HepG2 (cell line): ENCODE measurements at regions not wholly inside any gene's neighbourhood (a gene's known extent, or its start where the extent isn't known, plus 50 kb on each side); places are given as distances from the start of the nearest gene placed in this dataset.

ENCODE experiments used
- ATAC-seq: fragments of 200-7000 bp; cut with Tn5 transposase; 3 replicates; pipeline ENCODE4 v1.9.1; 2020; ENCODE audit warnings: mild to moderate bottlenecking, moderate library complexity
- BruUV-seq: library from RNA; stranded (reverse); fragments of 400-500 nt; replicated peaks from 2 replicates; lab custom pipeline; 2021; lab: Mats Ljungman, UMichigan
- CTCF ChIA-PET: fragments of 300-600 bp; formaldehyde crosslinking; extraction: SDS; loops from one replicate; lab custom pipeline; 2021; ENCODE audit warnings: low total read pairs, inconsistent platforms, low intra/inter-chr PET ratio; lab: Yijun Ruan, JAX
- POLR2A ChIA-PET: fragments of 350-600 bp; sonication (Branson Sonifier 250); formaldehyde crosslinking; loops from one replicate; lab custom pipeline; 2020; ENCODE audit warnings: antibody characterized with exemption, inconsistent platforms; lab: Yijun Ruan, JAX
- DNase-seq: peaks from one replicate; pipeline ENCODE4 v3.0.0-alpha.2; 2015; ENCODE audit warnings: low spot score
- FAIRE-seq: peaks from 3 replicates; lab custom pipeline; 2011; peaks lifted over from hg19 to GRCh38; lab: Jason Lieb, UNC
- H2AFZ ChIP-seq: one replicate; pipeline ENCODE4 v1.6.1; 2011; ENCODE audit warnings: low read length, inconsistent platforms
- H3K27ac ChIP-seq: fragments of 300-600 bp; 3 replicates; pipeline ENCODE4 v1.8.0; 2011; ENCODE audit warnings: mixed run types, mild to moderate bottlenecking, mixed read lengths, low read length, inconsistent platforms; ENCODE audit not compliant: insufficient read depth; ENCODE audit errors: extremely low read length
- H3K27me3 ChIP-seq, 2 experiments: fragments of 200-600 bp in 1 of 2; 2 replicates in 1 of 2; 3 replicates in 1 of 2; pipeline versions ENCODE4 v1.6.0 to v1.8.0; 2011; ENCODE audit warnings: low read length in 2 of 2, mild to moderate bottlenecking in 2 of 2, moderate library complexity in 2 of 2, inconsistent platforms in 1 of 2; ENCODE audit not compliant: insufficient read depth in 2 of 2, control insufficient read depth in 1 of 2
- H3K36me3 ChIP-seq, 2 experiments: fragments of 200-600 bp in 1 of 2; replicated peaks in 1 of 2; 2 replicates in 1 of 2; 3 replicates in 1 of 2; pipeline versions ENCODE4 v1.5.1 to v1.8.0; 2011; ENCODE audit warnings: low read length in 2 of 2, inconsistent platforms in 1 of 2; ENCODE audit not compliant: insufficient read depth in 2 of 2, control insufficient read depth in 1 of 2
- H3K4me1 ChIP-seq: 2 replicates; pipeline ENCODE4 v1.5.1; 2012; ENCODE audit warnings: low read length, inconsistent platforms; ENCODE audit not compliant: insufficient read depth
- H3K4me2 ChIP-seq: 2 replicates; pipeline ENCODE4 v1.6.0; 2011; ENCODE audit warnings: low read depth, low read length, inconsistent platforms
- H3K4me3 ChIP-seq, 3 experiments: fragments of 200-600 bp in 1 of 3; sonication (generic), shearing (Covaris generic) in 1 of 3; replicated peaks in 1 of 3; 2 replicates each; pipeline ENCODE4 v1.5.1; 2011 to 2016; ENCODE audit warnings: low read length in 3 of 3, inconsistent platforms in 2 of 3, low read depth in 2 of 3, mild to moderate bottlenecking in 2 of 3, control low read depth in 1 of 3, mixed read lengths in 1 of 3; ENCODE audit not compliant: insufficient read depth in 1 of 3
- H3K79me2 ChIP-seq: one replicate; pipeline ENCODE4 v1.6.1; 2011; ENCODE audit warnings: low read length, inconsistent platforms; ENCODE audit not compliant: insufficient read depth
- H3K9ac ChIP-seq: 2 replicates; pipeline ENCODE4 v1.6.0; 2011; ENCODE audit warnings: mild to moderate bottlenecking, low read depth, low read length, inconsistent platforms; ENCODE audit not compliant: insufficient read depth
- H3K9me3 ChIP-seq: 2 replicates; pipeline ENCODE4 v1.5.1; 2012; ENCODE audit warnings: mild to moderate bottlenecking, low read length
- H4K20me1 ChIP-seq: 2 replicates; pipeline ENCODE4 v1.6.0; 2011; ENCODE audit warnings: inconsistent platforms, mild to moderate bottlenecking, low read length, moderate library complexity; ENCODE audit not compliant: insufficient read depth
- AHR ChIP-seq: IDR thresholded peaks from 2 replicates; pipeline ENCODE4 v1.6.1; 2018; ENCODE audit warnings: missing genetic modification reagents, missing compliant biosample characterization
- ASH2L ChIP-seq: fragments of 300-600, 200-600 bp; sonication (generic); IDR thresholded peaks from 2 replicates; pipeline ENCODE4 v1.7.0; 2017; ENCODE audit warnings: low read depth, mild to moderate bottlenecking, moderate library complexity, mixed read lengths, low read length; ENCODE audit not compliant: insufficient read length
- BRD4 ChIP-seq: sonication (generic); formaldehyde crosslinking; IDR thresholded peaks from 2 replicates; pipeline ENCODE4 v1.4.0; 2020; ENCODE audit warnings: missing genetic modification reagents
- ETV5 ChIP-seq: IDR thresholded peaks from 2 replicates; pipeline ENCODE4 v1.6.1; 2018; ENCODE audit warnings: missing biosample characterization, missing genetic modification reagents, inconsistent platforms, borderline replicate concordance
- FOXO1 ChIP-seq: sonication (generic); formaldehyde crosslinking; IDR thresholded peaks from 2 replicates; pipeline ENCODE4 v1.4.0; 2020; ENCODE audit warnings: missing genetic modification reagents
- MEIS2 ChIP-seq: sonication (generic); formaldehyde crosslinking; IDR thresholded peaks from 2 replicates; pipeline ENCODE4 v1.9.0; 2021; ENCODE audit warnings: mild to moderate bottlenecking, missing genetic modification reagents
- NR3C1 ChIP-seq: sonication (generic); formaldehyde crosslinking; IDR thresholded peaks from 2 replicates; pipeline ENCODE4 v1.4.0; 2020; ENCODE audit warnings: missing genetic modification reagents
- SMAD3 ChIP-seq: sonication (generic); formaldehyde crosslinking; IDR thresholded peaks from 2 replicates; pipeline ENCODE4 v1.4.0; 2020; ENCODE audit warnings: missing genetic modification reagents
- SOX5 ChIP-seq: IDR thresholded peaks from 2 replicates; pipeline ENCODE4 v1.6.1; 2016; ENCODE audit warnings: borderline replicate concordance
- TARDBP ChIP-seq: sonication (generic); formaldehyde crosslinking; IDR thresholded peaks from 2 replicates; pipeline ENCODE4 v1.8.0; 2022; ENCODE audit warnings: mild to moderate bottlenecking, missing genetic modification reagents
- ZNF207 ChIP-seq: fragments of 450-650 bp; IDR thresholded peaks from 2 replicates; pipeline ENCODE4 v1.6.1; 2016; ENCODE audit warnings: antibody characterized with exemption, borderline replicate concordance
- ZNF331 ChIP-seq: sonication (generic); formaldehyde crosslinking; IDR thresholded peaks from 2 replicates; pipeline ENCODE4 v1.4.0; 2020; ENCODE audit warnings: missing genetic modification reagents
- ZNF747 ChIP-seq: sonication (generic); formaldehyde crosslinking; IDR thresholded peaks from 2 replicates; pipeline ENCODE4 v1.8.1; 2023; ENCODE audit warnings: missing genetic modification reagents, mild to moderate bottlenecking, borderline replicate concordance
- WGBS: methylation state at CpG from one replicate; pipeline ENCODE4 v1.1.6; 2017; ENCODE audit warnings: low lambda C conversion rate; 5-methylcytosine and 5-hydroxymethylcytosine counted together
- in situ Hi-C: cut with HindIII; loops from 2 replicates; pipeline ENCODE4 v1.10.0; 2017; ENCODE audit warnings: low pct_unique_long_range_greater_than_20kb; ENCODE audit not compliant: extremely low pct_ligation_motif_present
- intact Hi-C: fragments of 100-400 bp; cut with micrococcal nuclease; formaldehyde crosslinking; loops from one replicate; pipeline ENCODE4 v1.10.0; 2022; ENCODE audit not compliant: unreplicated experiment
- TF ChIP-seq, protein P1 (sequence below): sonication (generic); formaldehyde crosslinking; IDR thresholded peaks from 2 replicates; pipeline ENCODE4 v1.8.0; 2022; ENCODE audit warnings: missing genetic modification reagents, mild to moderate bottlenecking, moderate library complexity, borderline replicate concordance
- TF ChIP-seq, protein P2 (sequence below): sonication (generic); formaldehyde crosslinking; IDR thresholded peaks from 2 replicates; pipeline ENCODE4 v1.4.0; 2020; ENCODE audit warnings: mild to moderate bottlenecking, low read depth, missing genetic modification reagents

DNA sequence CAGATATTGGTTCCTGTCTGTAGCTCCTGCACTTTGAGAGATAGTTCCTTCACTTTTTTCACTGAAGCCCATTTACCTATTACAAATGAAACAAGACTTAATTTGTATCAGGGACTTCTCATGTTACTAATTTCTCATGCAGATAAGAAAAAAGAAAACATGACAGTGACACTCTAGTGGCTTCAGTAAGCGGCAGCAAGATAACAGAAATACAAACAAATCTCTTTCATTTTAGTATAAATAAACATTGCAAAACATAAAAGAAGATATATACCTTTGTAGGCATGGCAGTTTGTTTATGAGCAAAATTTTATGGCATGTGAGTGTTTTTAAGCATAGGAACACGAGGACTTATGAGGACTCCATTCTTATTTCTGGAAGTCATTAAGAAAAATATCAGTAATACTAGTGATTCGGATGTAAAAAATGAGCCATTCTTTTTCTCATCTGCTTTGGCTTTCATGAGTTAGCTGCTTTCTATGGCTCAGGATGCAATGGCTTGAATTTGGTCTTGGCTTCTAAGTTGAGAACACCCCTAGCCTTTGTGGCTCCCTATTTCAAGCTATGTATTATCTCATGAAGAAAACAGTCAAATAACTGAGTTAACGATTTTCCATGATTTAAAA is 310.1 kb upstream of the RGS6 start:
- Histone ChIP-seq H2AFZ (no peak overlapping the region), H3K9ac (no peak overlapping the region), H3K4me1 (peaks cover 15% of the 10 kb centered on the region), H3K27ac (no peak overlapping the region), H4K20me1 (no peaks in the 10 kb centered on the region), H3K4me3 (no peak overlapping the region), H3K4me2 (no peak overlapping the region), H3K9me3 (no peaks in the 10 kb centered on the region), H3K27me3 (no peaks in the 10 kb centered on the region), H3K36me3 (no peaks in the 10 kb centered on the region), H3K79me2 (no peaks in the 10 kb centered on the region)
- no TSS peak for BruUV-seq
- ChIA-PET POLR2A (no interaction called here), CTCF (no interaction called here)
- in situ Hi-C loops (no loop called here), intact Hi-C loops (no loop called here)
- DNase-seq (no peak), ATAC-seq (no peak), FAIRE-seq (no peak)
- WGBS = 88% methylated on average over 4 of the region's 4 CpGs
- TF ChIP-seq AHR (CRISPR knock-in tag) = no peak
- no peak for TF ChIP-seq FOXO1 (CRISPR knock-in tag)
- TF ChIP-seq TARDBP (CRISPR knock-in tag) = no peak
- no peak for TF ChIP-seq ZNF331
- no peak for TF ChIP-seq SMAD3 (CRISPR knock-in tag)
- TF ChIP-seq, protein P1, sequence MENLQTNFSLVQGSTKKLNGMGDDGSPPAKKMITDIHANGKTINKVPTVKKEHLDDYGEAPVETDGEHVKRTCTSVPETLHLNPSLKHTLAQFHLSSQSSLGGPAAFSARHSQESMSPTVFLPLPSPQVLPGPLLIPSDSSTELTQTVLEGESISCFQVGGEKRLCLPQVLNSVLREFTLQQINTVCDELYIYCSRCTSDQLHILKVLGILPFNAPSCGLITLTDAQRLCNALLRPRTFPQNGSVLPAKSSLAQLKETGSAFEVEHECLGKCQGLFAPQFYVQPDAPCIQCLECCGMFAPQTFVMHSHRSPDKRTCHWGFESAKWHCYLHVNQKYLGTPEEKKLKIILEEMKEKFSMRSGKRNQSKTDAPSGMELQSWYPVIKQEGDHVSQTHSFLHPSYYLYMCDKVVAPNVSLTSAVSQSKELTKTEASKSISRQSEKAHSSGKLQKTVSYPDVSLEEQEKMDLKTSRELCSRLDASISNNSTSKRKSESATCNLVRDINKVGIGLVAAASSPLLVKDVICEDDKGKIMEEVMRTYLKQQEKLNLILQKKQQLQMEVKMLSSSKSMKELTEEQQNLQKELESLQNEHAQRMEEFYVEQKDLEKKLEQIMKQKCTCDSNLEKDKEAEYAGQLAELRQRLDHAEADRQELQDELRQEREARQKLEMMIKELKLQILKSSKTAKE (CRISPR knock-in tag) = no peak
- no peak for TF ChIP-seq NR3C1 (CRISPR knock-in tag)
- TF ChIP-seq BRD4 = no peak
- TF ChIP-seq ZNF747 (CRISPR knock-in tag) = no peak
- no peak for TF ChIP-seq ASH2L
- TF ChIP-seq ZNF207 = no peak
- no peak for TF ChIP-seq ETV5 (CRISPR knock-in tag)
- TF ChIP-seq MEIS2 (CRISPR knock-in tag) = no peak
- TF ChIP-seq SOX5 (CRISPR knock-in tag) = no peak
- TF ChIP-seq, protein P2, sequence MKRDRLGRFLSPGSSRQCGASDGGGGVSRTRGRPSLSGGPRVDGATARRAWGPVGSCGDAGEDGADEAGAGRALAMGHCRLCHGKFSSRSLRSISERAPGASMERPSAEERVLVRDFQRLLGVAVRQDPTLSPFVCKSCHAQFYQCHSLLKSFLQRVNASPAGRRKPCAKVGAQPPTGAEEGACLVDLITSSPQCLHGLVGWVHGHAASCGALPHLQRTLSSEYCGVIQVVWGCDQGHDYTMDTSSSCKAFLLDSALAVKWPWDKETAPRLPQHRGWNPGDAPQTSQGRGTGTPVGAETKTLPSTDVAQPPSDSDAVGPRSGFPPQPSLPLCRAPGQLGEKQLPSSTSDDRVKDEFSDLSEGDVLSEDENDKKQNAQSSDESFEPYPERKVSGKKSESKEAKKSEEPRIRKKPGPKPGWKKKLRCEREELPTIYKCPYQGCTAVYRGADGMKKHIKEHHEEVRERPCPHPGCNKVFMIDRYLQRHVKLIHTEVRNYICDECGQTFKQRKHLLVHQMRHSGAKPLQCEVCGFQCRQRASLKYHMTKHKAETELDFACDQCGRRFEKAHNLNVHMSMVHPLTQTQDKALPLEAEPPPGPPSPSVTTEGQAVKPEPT (CRISPR knock-in tag) = no peak
